ENCODE measurements at regions not wholly inside any gene's neighbourhood (a gene's known extent, or its start where the extent isn't known, plus 50 kb on each side); places are given as distances from the start of the nearest gene placed in this dataset.

- ChIA-PET POLR2A (no interaction called here), RAD21 (ENCODE audit: low non-redundant PET in 1 of 2, low total read pairs in 2 of 2, uncharacterized antibody in 2 of 2, unreplicated experiment in 2 of 2) (no interaction called here), CTCF (no interaction called here)
- no peaks in the 10 kb centered on the region for H4K20me1 ChIP-seq (ENCODE audit: insufficient read depth)
- no peak overlapping the region for H3K4me2 ChIP-seq (ENCODE audit: low read length)
- no peaks in the 10 kb centered on the region for H3K79me2 ChIP-seq (ENCODE audit: insufficient read depth, low read length)
- H3K36me3 ChIP-seq (ENCODE audit: control insufficient read depth in 1 of 2, insufficient read depth in 2 of 2, low read length in 2 of 2), result no peaks in the 10 kb centered on the region
- H3K27ac ChIP-seq (ENCODE audit: low read depth, low read length), result no peak overlapping the region
- H3K9me2 ChIP-seq (ENCODE audit: insufficient read depth), result no peaks in the 10 kb centered on the region
- BruUV-seq (replicated peaks), result no TSS peak
- H3K9me3 ChIP-seq (ENCODE audit: control insufficient read depth in 1 of 2, insufficient read depth in 1 of 2, low read depth in 1 of 2, low read length in 2 of 2), result no peaks in the 10 kb centered on the region; a peak in 2 of 4 replicates
- TF ChIP-seq, protein P1, sequence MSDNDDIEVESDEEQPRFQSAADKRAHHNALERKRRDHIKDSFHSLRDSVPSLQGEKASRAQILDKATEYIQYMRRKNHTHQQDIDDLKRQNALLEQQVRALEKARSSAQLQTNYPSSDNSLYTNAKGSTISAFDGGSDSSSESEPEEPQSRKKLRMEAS (IDR thresholded peaks at IDR 0.05), result no peak
- TF ChIP-seq POLR2AphosphoS5 (IDR thresholded peaks at IDR 0.05; ENCODE audit: low read depth, low read length), result no peak
- no peak for TF ChIP-seq ATF3 (IDR thresholded peaks at IDR 0.05)
- TF ChIP-seq, protein P2, sequence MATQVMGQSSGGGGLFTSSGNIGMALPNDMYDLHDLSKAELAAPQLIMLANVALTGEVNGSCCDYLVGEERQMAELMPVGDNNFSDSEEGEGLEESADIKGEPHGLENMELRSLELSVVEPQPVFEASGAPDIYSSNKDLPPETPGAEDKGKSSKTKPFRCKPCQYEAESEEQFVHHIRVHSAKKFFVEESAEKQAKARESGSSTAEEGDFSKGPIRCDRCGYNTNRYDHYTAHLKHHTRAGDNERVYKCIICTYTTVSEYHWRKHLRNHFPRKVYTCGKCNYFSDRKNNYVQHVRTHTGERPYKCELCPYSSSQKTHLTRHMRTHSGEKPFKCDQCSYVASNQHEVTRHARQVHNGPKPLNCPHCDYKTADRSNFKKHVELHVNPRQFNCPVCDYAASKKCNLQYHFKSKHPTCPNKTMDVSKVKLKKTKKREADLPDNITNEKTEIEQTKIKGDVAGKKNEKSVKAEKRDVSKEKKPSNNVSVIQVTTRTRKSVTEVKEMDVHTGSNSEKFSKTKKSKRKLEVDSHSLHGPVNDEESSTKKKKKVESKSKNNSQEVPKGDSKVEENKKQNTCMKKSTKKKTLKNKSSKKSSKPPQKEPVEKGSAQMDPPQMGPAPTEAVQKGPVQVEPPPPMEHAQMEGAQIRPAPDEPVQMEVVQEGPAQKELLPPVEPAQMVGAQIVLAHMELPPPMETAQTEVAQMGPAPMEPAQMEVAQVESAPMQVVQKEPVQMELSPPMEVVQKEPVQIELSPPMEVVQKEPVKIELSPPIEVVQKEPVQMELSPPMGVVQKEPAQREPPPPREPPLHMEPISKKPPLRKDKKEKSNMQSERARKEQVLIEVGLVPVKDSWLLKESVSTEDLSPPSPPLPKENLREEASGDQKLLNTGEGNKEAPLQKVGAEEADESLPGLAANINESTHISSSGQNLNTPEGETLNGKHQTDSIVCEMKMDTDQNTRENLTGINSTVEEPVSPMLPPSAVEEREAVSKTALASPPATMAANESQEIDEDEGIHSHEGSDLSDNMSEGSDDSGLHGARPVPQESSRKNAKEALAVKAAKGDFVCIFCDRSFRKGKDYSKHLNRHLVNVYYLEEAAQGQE (IDR thresholded peaks at IDR 0.05; ENCODE audit: low read depth), result no peak
- no peak for TF ChIP-seq SIN3A (IDR thresholded peaks at IDR 0.05; ENCODE audit: low read depth)
- DNase-seq (ENCODE audit: low read depth, low spot score) (no peak), ATAC-seq (no peak)
- intact Hi-C loops (cut with micrococcal nuclease), result no loop called here
- H3K4me3 ChIP-seq (replicated peaks in 1 of 2; ENCODE audit: low read depth in 1 of 2, low read length in 2 of 2), result no peak overlapping the region
- no peaks in the 10 kb centered on the region for H3K4me1 ChIP-seq (ENCODE audit: control insufficient read depth in 1 of 2, insufficient read depth in 2 of 2, low read length in 2 of 2)
- peaks cover 29% of the 10 kb centered on the region for H3K27me3 ChIP-seq (ENCODE audit: insufficient read depth, low read length)
- no peak overlapping the region for H3K9ac ChIP-seq (ENCODE audit: low read length)
- H2AFZ ChIP-seq (ENCODE audit: low read depth, low read length, poor library complexity, severe bottlenecking), result no peak overlapping the region
These were observed 51.0 kb upstream of the PMEPA1 start for GRCh38 chr20:57760698-57761412.

Data from HCT116 (cell line).